ENCODE measurements at regions not wholly inside any gene's neighbourhood (a gene's known extent, or its start where the extent isn't known, plus 50 kb on each side); places are given as distances from the start of the nearest gene placed in this dataset.
A peak's percentile ranks its signal among the peaks of the same experiment; 100 is the strongest.

- DNase-seq (ENCODE audit: low spot score, unreplicated experiment), result no peak
- peaks cover 54% of the 10 kb centered on the region for H3K4me1 Mint-ChIP-seq (ENCODE audit: low read depth)
- H3K27ac Mint-ChIP-seq, result peak overlapping the region; percentile 60
- H3K9me3 Mint-ChIP-seq (ENCODE audit: low read depth), result no peaks in the 10 kb centered on the region
- H3K27me3 Mint-ChIP-seq, result no peaks in the 10 kb centered on the region
- H3K36me3 Mint-ChIP-seq (ENCODE audit: insufficient read depth), result no peaks in the 10 kb centered on the region
- no peak overlapping the region for H3K4me3 Mint-ChIP-seq (ENCODE audit: low read depth)
- no peak for TF ChIP-seq CTCF (IDR thresholded peaks at IDR 0.05; ENCODE audit: unreplicated experiment)
Measured at GRCh38 chr1:209531006-209531405, 52.5 kb upstream of the CAMK1G start.

DNA sequence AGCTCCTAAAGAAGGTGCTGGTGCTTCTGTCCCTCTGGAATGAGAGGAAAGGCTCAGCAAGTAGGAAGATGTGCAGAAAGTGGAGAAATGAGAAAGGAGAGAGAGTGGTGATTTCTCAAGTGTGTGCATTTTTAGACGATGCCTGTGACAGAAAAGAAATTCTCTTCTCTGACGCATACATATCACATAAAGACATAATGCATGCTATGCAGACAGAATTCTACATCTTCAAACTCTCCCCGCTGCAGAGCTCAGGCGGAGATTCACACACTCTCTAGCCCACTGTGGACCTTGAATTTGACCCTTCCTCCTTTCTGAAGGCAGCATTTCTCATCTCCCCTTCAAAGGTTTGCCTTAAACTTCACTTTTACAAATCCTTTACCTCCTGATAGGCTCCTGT lies 52.0 kb upstream of the CAMK1G start:
- no peaks in the 10 kb centered on the region for H3K27me3 Mint-ChIP-seq

More for the DNA sequence above, 52.0 kb upstream of the CAMK1G start:
- H3K4me3 Mint-ChIP-seq (ENCODE audit: low read depth), result no peak overlapping the region
- H3K36me3 Mint-ChIP-seq (ENCODE audit: insufficient read depth), result no peaks in the 10 kb centered on the region
- peaks cover 54% of the 10 kb centered on the region for H3K4me1 Mint-ChIP-seq (ENCODE audit: low read depth)
- no peaks in the 10 kb centered on the region for H3K9me3 Mint-ChIP-seq (ENCODE audit: low read depth)
- H3K27ac Mint-ChIP-seq, result peak overlapping the region; percentile 60
- no peak for TF ChIP-seq CTCF (IDR thresholded peaks at IDR 0.05; ENCODE audit: unreplicated experiment)
- no peak for DNase-seq (ENCODE audit: low spot score, unreplicated experiment)

Small RNA genes lying in the stretch of these regions (microRNA-seq; reads per million reads assigned to microRNA genes)
- gene MIR205 (ENCODE audit: borderline number of aligned reads, unreplicated experiment), result 2,748 reads per million, percentile 85 among the genes with 10 or more reads in this experiment
